H1 (cell line): ENCODE measurements at regions not wholly inside any gene's neighbourhood (a gene's known extent, or its start where the extent isn't known, plus 50 kb on each side); places are given as distances from the start of the nearest gene placed in this dataset.

Experiments used
- CTCF ChIA-PET: fragments of 300-600 bp; sonication (Branson Sonifier 250); formaldehyde crosslinking; loops from one replicate; lab custom pipeline; 2021; ENCODE audit not compliant: partially characterized antibody; lab: Charles Lee
- POLR2A ChIA-PET: fragments of 300-600 bp; sonication (Branson Sonifier 250); formaldehyde crosslinking; loops from one replicate; lab custom pipeline; 2021; ENCODE audit warnings: inconsistent platforms; ENCODE audit not compliant: partially characterized antibody; lab: Charles Lee
- DNase-seq, 2 experiments: peaks; one replicate each; pipeline versions ENCODE4 v3.0.0 to v3.0.0-alpha.2; 2010 to 2022; ENCODE audit warnings: low spot score in 2 of 2, low read depth in 1 of 2, mixed read lengths in 1 of 2
- FAIRE-seq: peaks from 2 replicates; lab custom pipeline; 2011; peaks lifted over from hg19 to GRCh38; lab: Jason Lieb, UNC
- H2AFZ ChIP-seq: 2 replicates; pipeline ENCODE4 v1.8.1; 2012; ENCODE audit warnings: low read length, inconsistent platforms
- H2AK5ac ChIP-seq: 2 replicates; pipeline ENCODE4 v1.6.1; 2013; ENCODE audit warnings: low read depth, low read length
- H2BK120ac ChIP-seq: replicated peaks from 2 replicates; pipeline ENCODE3; 2013; ENCODE audit warnings: low read depth, low read length, inconsistent platforms
- H2BK12ac ChIP-seq: 2 replicates; pipeline ENCODE4 v1.6.1; 2013; ENCODE audit warnings: low read depth, low read length
- H2BK15ac ChIP-seq: 2 replicates; pipeline ENCODE4 v1.6.1; 2013; ENCODE audit warnings: low read length
- H2BK20ac ChIP-seq: 2 replicates; pipeline ENCODE4 v1.6.1; 2013; ENCODE audit warnings: low read length
- H2BK5ac ChIP-seq: 2 replicates; pipeline ENCODE4 v1.6.1; 2013; ENCODE audit warnings: low read depth, low read length
- H3K14ac ChIP-seq: 2 replicates; pipeline ENCODE4 v1.6.1; 2013; ENCODE audit warnings: inconsistent platforms; ENCODE audit not compliant: insufficient read length
- H3K18ac ChIP-seq: 2 replicates; pipeline ENCODE4 v1.6.1; 2013; ENCODE audit warnings: low read length; ENCODE audit errors: extremely low read depth
- H3K23ac ChIP-seq: 2 replicates; pipeline ENCODE4 v1.6.1; 2013; ENCODE audit warnings: inconsistent platforms; ENCODE audit not compliant: insufficient read length
- H3K23me2 ChIP-seq: 2 replicates; pipeline ENCODE4 v1.6.1; 2013; ENCODE audit warnings: low read depth, low read length
- H3K27ac ChIP-seq: 2 replicates; pipeline ENCODE4 v1.6.1; 2011; ENCODE audit warnings: low read depth, low read length, inconsistent platforms
- H3K27me3 ChIP-seq, 4 experiments: replicated peaks in 1 of 4; 1 replicate in 1 of 4; 2 replicates in 3 of 4; pipeline versions ENCODE4 v1.6.1 to v1.8.1; 2011 to 2013; ENCODE audit warnings: low read length in 3 of 4, mild to moderate bottlenecking in 3 of 4, inconsistent platforms in 2 of 4, mixed read lengths in 2 of 4, moderate library complexity in 1 of 4; ENCODE audit not compliant: control insufficient read depth in 3 of 4, insufficient read depth in 3 of 4; ENCODE audit errors: extremely low read depth in 1 of 4
- H3K36me3 ChIP-seq, 4 experiments: 2 replicates each; pipeline versions ENCODE4 v1.6.1 to v1.8.1; 2011 to 2013; ENCODE audit warnings: mild to moderate bottlenecking in 4 of 4, low read length in 3 of 4, moderate library complexity in 2 of 4, control low read depth in 1 of 4, inconsistent platforms in 1 of 4; ENCODE audit not compliant: insufficient read depth in 4 of 4, control insufficient read depth in 2 of 4
- H3K4ac ChIP-seq: replicated peaks from 2 replicates; pipeline ENCODE3; 2013; ENCODE audit warnings: low read length, low read depth, mixed read lengths, inconsistent platforms; ENCODE audit not compliant: insufficient read length
- H3K4me1 ChIP-seq, 4 experiments: replicated peaks in 1 of 4; 1 replicate in 1 of 4; 2 replicates in 3 of 4; pipeline versions ENCODE4 v1.6.1 to v1.8.1; 2011 to 2013; ENCODE audit warnings: low read length in 3 of 4, inconsistent platforms in 2 of 4, mixed read lengths in 1 of 4; ENCODE audit not compliant: insufficient read depth in 4 of 4, control insufficient read depth in 3 of 4
- H3K4me2 ChIP-seq, 2 experiments: 2 replicates each; pipeline versions ENCODE4 v1.6.1 to v1.8.1; 2011 to 2013; ENCODE audit warnings: low read depth in 2 of 2, low read length in 2 of 2, control low read depth in 1 of 2, inconsistent platforms in 1 of 2, mild to moderate bottlenecking in 1 of 2; ENCODE audit not compliant: insufficient read depth in 1 of 2
- H3K4me3 ChIP-seq, 4 experiments: fragments of 200-600, 300-600 bp in 1 of 4; sonication (generic), shearing (Covaris generic), sonication (Bioruptor Twin) in 1 of 4; 2 replicates each; pipeline versions ENCODE4 v1.5.1 to v1.8.1; 2011 to 2016; ENCODE audit warnings: low read length in 4 of 4, low read depth in 3 of 4, control low read depth in 2 of 4, inconsistent platforms in 2 of 4, mild to moderate bottlenecking in 2 of 4, mixed read lengths in 1 of 4, moderate library complexity in 1 of 4; ENCODE audit not compliant: insufficient read depth in 2 of 4; ENCODE audit errors: extremely low read depth in 1 of 4
- H3K56ac ChIP-seq: replicated peaks from 2 replicates; pipeline ENCODE3; 2013; ENCODE audit warnings: low read depth, mild to moderate bottlenecking, mixed read lengths, low read length, inconsistent platforms; ENCODE audit not compliant: insufficient read length
- H3K79me1 ChIP-seq: 2 replicates; pipeline ENCODE4 v1.6.1; 2013; ENCODE audit warnings: low read depth, low read length, control low read depth
- H3K79me2 ChIP-seq, 2 experiments: 2 replicates each; pipeline versions ENCODE4 v1.6.1 to v1.8.1; 2012 to 2013; ENCODE audit warnings: low read length in 2 of 2, mild to moderate bottlenecking in 2 of 2, inconsistent platforms in 1 of 2; ENCODE audit not compliant: insufficient read depth in 2 of 2, control insufficient read depth in 1 of 2
- H3K9ac ChIP-seq, 4 experiments: replicated peaks in 1 of 4; 1 replicate in 1 of 4; 2 replicates in 3 of 4; pipeline versions ENCODE4 v1.6.1 to v1.8.1; 2011 to 2013; ENCODE audit warnings: low read depth in 3 of 4, low read length in 3 of 4, control low read depth in 2 of 4, mild to moderate bottlenecking in 2 of 4, moderate library complexity in 2 of 4, inconsistent platforms in 1 of 4; ENCODE audit errors: extremely low read depth in 1 of 4
- H3K9me3 ChIP-seq, 2 experiments: 2 replicates each; pipeline versions ENCODE4 v1.6.1 to v1.8.1; 2012 to 2013; ENCODE audit warnings: mild to moderate bottlenecking in 2 of 2, moderate library complexity in 2 of 2, control low read depth in 1 of 2, inconsistent platforms in 1 of 2, low read depth in 1 of 2, low read length in 1 of 2, mixed read lengths in 1 of 2; ENCODE audit not compliant: insufficient read depth in 2 of 2
- H4K20me1 ChIP-seq, 2 experiments: replicated peaks in 1 of 2; 2 replicates each; pipeline versions ENCODE3 to v1.8.1; 2011 to 2013; ENCODE audit warnings: inconsistent platforms in 2 of 2, low read length in 2 of 2, mild to moderate bottlenecking in 1 of 2; ENCODE audit not compliant: insufficient read depth in 2 of 2, control insufficient read depth in 1 of 2
- H4K5ac ChIP-seq: 2 replicates; pipeline ENCODE4 v1.6.1; 2013; ENCODE audit warnings: low read length, low read depth, mixed read lengths, inconsistent platforms; ENCODE audit not compliant: insufficient read length
- H4K8ac ChIP-seq: 2 replicates; pipeline ENCODE4 v1.8.0; 2013; ENCODE audit warnings: mild to moderate bottlenecking, moderate library complexity, low read length, inconsistent platforms; ENCODE audit not compliant: insufficient read depth; ENCODE audit errors: extremely low read depth
- H4K91ac ChIP-seq: replicated peaks from 2 replicates; pipeline ENCODE3; 2013; ENCODE audit warnings: low read length, mixed read lengths, inconsistent platforms; ENCODE audit not compliant: insufficient read length
- BCL11A ChIP-seq, 2 experiments: IDR thresholded peaks; one replicate each; pipeline ENCODE4 v1.6.1; 2011; ENCODE audit warnings: low read depth in 2 of 2, low read length in 2 of 2, mild to moderate bottlenecking in 2 of 2
- CREB1 ChIP-seq: IDR thresholded peaks from 2 replicates; pipeline ENCODE4 v1.6.1; 2012; ENCODE audit warnings: inconsistent platforms
- RAD21 ChIP-seq, 2 experiments: IDR thresholded peaks in 1 of 2; conservative IDR thresholded peaks in 1 of 2; 2 replicates each; pipeline ENCODE4 v1.6.1; 2011; ENCODE audit warnings: low read depth in 2 of 2, low read length in 2 of 2, improper control_type of control experiment in 1 of 2, inconsistent platforms in 1 of 2, mild to moderate bottlenecking in 1 of 2, moderate library complexity in 1 of 2
- WGBS, 2 experiments: shearing (Covaris generic) in 1 of 2; methylation state at CpG; one replicate each; pipeline versions ENCODE4 v1.1.6 to v1.1.7; 2013 to 2015; ENCODE audit warnings: low lambda C conversion rate in 2 of 2, mixed read lengths in 2 of 2, inconsistent platforms in 1 of 2, low coverage in 1 of 2, missing lambda C conversion rate in 1 of 2; ENCODE audit not compliant: insufficient replicate concordance in 2 of 2, insufficient coverage in 1 of 2, insufficient read length in 1 of 2; ENCODE audit errors: extremely low coverage in 1 of 2, missing lambda C conversion rate in 1 of 2; 5-methylcytosine and 5-hydroxymethylcytosine counted together

DNA sequence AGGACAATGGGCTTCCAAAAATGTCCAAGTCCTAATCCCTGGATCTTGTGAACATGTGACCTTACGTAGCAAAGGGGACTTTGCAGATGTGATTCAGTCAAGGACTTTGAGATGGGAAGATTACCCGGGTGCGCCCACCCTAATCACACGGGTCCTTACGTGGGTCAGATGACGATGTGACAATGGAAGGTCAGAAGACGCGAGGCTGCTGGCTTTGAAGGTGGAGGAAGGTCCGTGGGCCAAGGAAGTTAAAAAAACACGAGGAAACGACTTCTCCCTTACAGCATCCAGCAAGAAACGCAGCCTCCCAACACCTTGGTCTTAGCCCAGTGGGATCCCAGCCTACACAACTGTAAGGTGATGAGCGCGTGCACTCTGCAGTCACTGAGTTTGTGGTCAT lies 860.1 kb downstream of the TBC1D22A start:
- H3K14ac ChIP-seq: no peak overlapping the region
- no peak overlapping the region for H2AFZ ChIP-seq
- H3K56ac ChIP-seq: no peak overlapping the region
- no peaks in the 10 kb centered on the region for H4K20me1 ChIP-seq
- no peaks in the 10 kb centered on the region for H3K23me2 ChIP-seq
- H2BK12ac ChIP-seq: no peak overlapping the region
- peaks cover 0 to 2% (median 0%) of the 10 kb centered on the region in 4 experiments; a peak in 1 of 7 replicates for H3K4me1 ChIP-seq
- POLR2A ChIA-PET: no interaction called here
- no peak overlapping the region for H4K8ac ChIP-seq
- WGBS, 2 experiments: 97% methylated on average over 7 of the region's 14 CpGs; no CpG with 5 or more reads in 1 of the 2 experiments
- no peak overlapping the region for H3K4me3 ChIP-seq
- no peak overlapping the region for H3K4ac ChIP-seq
- no peaks in the 10 kb centered on the region for H3K79me2 ChIP-seq
- H3K27ac ChIP-seq: no peak overlapping the region
- no peak for TF ChIP-seq CREB1
- no peak for TF ChIP-seq BCL11A (IDR thresholded peaks at IDR 0.05; ENCODE audit: low read depth in 2 of 2, low read length in 2 of 2)
- no peak for TF ChIP-seq RAD21 (IDR thresholded peaks at IDR 0.05 in 1 of 2, conservative IDR thresholded peaks at IDR 0.05 in 1 of 2; ENCODE audit: low read depth in 2 of 2, low read length in 2 of 2)
- CTCF ChIA-PET: interaction anchor here (1.2 kb wide), 1 partner anchor 16 kb away, joined by 3 read pairs; no protein-coding TSS in a partner anchor
- H2BK20ac ChIP-seq: no peak overlapping the region
- H3K23ac ChIP-seq: no peak overlapping the region
- H4K91ac ChIP-seq: no peak overlapping the region
- DNase-seq (no peak), FAIRE-seq (no peak)
- H2BK15ac ChIP-seq: no peak overlapping the region
- H4K5ac ChIP-seq: no peak overlapping the region
- H3K27me3 ChIP-seq: no peaks in the 10 kb centered on the region
- no peak overlapping the region for H3K18ac ChIP-seq
- peaks cover 0 to 3% of the 10 kb centered on the region in 2 experiments; a peak in 2 of 4 replicates for H3K9me3 ChIP-seq
- H3K9ac ChIP-seq: no peak overlapping the region
- no peaks in the 10 kb centered on the region for H3K79me1 ChIP-seq
- no peak overlapping the region for H2BK120ac ChIP-seq
- no peaks in the 10 kb centered on the region for H3K36me3 ChIP-seq
- H3K4me2 ChIP-seq: no peak overlapping the region
- no peak overlapping the region for H2AK5ac ChIP-seq
- no peak overlapping the region for H2BK5ac ChIP-seq
